GM13976 (cell line): ENCODE measurements at regions not wholly inside any gene's neighbourhood (a gene's known extent, or its start where the extent isn't known, plus 50 kb on each side); places are given as distances from the start of the nearest gene placed in this dataset.

ENCODE experiments used
- DNase-seq: peaks from one replicate; pipeline ENCODE4 v3.0.0; 2012; ENCODE audit warnings: low spot score
- in situ Hi-C: fragments of 300-500 bp; cut with MboI; formaldehyde crosslinking; loops from one replicate; pipeline ENCODE4 v1.12.0; 2022; ENCODE audit warnings: low sequenced_read_pairs, mixed read lengths, inconsistent platforms; ENCODE audit not compliant: unreplicated experiment
- TF ChIP-seq, protein P1 (sequence below): IDR thresholded peaks from 2 replicates; pipeline ENCODE4 v1.5.1; 2012; ENCODE audit warnings: borderline replicate concordance, mild to moderate bottlenecking; ENCODE audit not compliant: insufficient read depth; ENCODE audit errors: extremely low read depth, missing control alignments, control extremely low read depth

GRCh38 chr7:32219416-32219815 lies 149.2 kb upstream of the PDE1C start:
- in situ Hi-C loops, result loop anchor here (10.0 kb wide), 1 partner anchor 125 kb away; no protein-coding TSS in a partner anchor
- TF ChIP-seq, protein P1, sequence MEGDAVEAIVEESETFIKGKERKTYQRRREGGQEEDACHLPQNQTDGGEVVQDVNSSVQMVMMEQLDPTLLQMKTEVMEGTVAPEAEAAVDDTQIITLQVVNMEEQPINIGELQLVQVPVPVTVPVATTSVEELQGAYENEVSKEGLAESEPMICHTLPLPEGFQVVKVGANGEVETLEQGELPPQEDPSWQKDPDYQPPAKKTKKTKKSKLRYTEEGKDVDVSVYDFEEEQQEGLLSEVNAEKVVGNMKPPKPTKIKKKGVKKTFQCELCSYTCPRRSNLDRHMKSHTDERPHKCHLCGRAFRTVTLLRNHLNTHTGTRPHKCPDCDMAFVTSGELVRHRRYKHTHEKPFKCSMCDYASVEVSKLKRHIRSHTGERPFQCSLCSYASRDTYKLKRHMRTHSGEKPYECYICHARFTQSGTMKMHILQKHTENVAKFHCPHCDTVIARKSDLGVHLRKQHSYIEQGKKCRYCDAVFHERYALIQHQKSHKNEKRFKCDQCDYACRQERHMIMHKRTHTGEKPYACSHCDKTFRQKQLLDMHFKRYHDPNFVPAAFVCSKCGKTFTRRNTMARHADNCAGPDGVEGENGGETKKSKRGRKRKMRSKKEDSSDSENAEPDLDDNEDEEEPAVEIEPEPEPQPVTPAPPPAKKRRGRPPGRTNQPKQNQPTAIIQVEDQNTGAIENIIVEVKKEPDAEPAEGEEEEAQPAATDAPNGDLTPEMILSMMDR, result no peak

GRCh38 chr7:32218741-32219288 lies 148.6 kb upstream of the PDE1C start:
- DNase-seq, result no peak
- in situ Hi-C loops, result loop anchor here (10.0 kb wide), 1 partner anchor 126 kb away; no protein-coding TSS in a partner anchor
- TF ChIP-seq, protein P1, result no peak

More at GRCh38 chr7:32219416-32219815, 149.2 kb upstream of the PDE1C start:
- no peak for DNase-seq

DNA sequence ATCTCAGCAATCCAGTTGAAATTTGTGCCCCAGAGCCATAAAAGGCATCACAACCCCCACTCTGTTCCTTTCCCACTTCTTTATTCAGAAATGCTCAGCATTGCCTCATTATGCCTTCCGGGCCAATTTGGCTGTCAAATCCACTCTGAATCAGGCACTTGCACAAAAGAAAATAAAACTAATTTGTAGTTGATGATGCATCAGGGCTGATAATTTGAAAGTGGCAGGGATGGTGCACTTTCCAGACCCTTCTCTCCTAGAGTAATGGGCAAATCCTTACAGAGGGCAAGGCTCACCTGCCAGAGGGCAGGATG lies 147.9 kb upstream of the PDE1C start:
- no peak for DNase-seq
- TF ChIP-seq, protein P1, result no peak
- in situ Hi-C loops, result loop anchor here (10.0 kb wide), 1 partner anchor 127 kb away; no protein-coding TSS in a partner anchor

GRCh38 chr7:32217341-32218153 lies 147.3 kb upstream of the PDE1C start:
- in situ Hi-C loops, result loop anchor here (10.0 kb wide), 1 partner anchor 127 kb away; no protein-coding TSS in a partner anchor
- TF ChIP-seq, protein P1, result no peak
- no peak for DNase-seq

- in situ Hi-C loops, result loop anchor here (10.0 kb wide), 1 partner anchor 128 kb away; no protein-coding TSS in a partner anchor
- DNase-seq, result no peak
- TF ChIP-seq, protein P1, result no peak
Observed at GRCh38 chr7:32216759-32217158, 146.6 kb upstream of the PDE1C start.

DNA sequence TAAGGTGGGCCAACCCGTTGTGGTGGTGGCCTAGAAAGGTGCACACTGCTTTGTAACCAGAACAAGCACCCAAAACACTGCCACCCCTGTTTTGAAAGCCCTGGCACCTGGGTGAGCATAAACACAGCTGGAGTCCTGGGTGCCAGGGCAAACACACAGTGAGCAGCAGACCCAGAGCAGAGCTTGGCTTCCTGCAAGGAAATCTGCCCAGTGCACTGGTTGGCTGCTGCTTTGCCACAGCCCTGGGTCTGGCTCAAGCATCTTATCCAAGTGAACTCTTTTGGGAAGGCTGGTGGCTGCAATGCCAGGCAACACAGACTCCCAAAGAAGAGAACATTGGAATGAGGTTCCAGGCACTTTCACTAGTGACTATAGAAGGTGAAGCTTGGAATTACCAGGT lies 145.5 kb upstream of the PDE1C start:
- TF ChIP-seq, protein P1, result no peak
- in situ Hi-C loops, result loop anchor here (10.0 kb wide), 1 partner anchor 129 kb away; no protein-coding TSS in a partner anchor
- DNase-seq, result no peak
